HG03520 (cell line): ENCODE measurements at regions not wholly inside any gene's neighbourhood (a gene's known extent, or its start where the extent isn't known, plus 50 kb on each side); places are given as distances from the start of the nearest gene placed in this dataset.

Source experiments
- ATAC-seq: cut with Tn5 transposase; IDR thresholded peaks from one replicate; pipeline ENCODE4 v1.9.1; 2021; ENCODE audit warnings: mild to moderate bottlenecking, moderate library complexity; ENCODE audit not compliant: unreplicated experiment

DNA sequence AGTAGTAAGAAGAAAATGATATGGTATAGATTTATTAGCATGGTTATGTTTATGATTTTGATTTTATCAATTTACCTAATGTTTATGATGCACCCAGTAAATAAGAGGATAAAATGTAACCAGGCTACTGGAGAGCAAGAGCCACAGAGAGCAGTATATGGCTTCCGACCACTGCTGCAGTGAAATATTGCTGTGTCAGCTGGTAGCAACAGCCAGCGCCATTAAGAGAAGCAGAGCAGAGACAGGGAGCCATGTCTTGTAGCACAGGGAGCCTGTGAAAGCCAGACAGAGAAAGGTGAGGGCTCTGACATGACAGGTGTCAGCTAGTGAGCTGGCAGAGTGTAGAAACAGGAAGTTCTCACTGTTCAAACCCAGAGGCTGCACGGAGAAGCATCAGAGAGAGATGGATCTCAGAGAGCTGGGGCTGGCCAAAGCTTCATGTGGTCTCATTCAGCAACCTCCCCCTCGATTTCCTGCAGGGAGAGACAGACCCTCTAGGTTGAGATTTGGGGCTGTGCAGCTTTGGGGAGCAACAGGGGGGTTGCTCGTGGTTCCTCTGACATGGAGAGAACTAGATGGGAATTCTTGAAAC, 202.1 kb downstream of the MED10 start:
- ATAC-seq: no peak

DNA sequence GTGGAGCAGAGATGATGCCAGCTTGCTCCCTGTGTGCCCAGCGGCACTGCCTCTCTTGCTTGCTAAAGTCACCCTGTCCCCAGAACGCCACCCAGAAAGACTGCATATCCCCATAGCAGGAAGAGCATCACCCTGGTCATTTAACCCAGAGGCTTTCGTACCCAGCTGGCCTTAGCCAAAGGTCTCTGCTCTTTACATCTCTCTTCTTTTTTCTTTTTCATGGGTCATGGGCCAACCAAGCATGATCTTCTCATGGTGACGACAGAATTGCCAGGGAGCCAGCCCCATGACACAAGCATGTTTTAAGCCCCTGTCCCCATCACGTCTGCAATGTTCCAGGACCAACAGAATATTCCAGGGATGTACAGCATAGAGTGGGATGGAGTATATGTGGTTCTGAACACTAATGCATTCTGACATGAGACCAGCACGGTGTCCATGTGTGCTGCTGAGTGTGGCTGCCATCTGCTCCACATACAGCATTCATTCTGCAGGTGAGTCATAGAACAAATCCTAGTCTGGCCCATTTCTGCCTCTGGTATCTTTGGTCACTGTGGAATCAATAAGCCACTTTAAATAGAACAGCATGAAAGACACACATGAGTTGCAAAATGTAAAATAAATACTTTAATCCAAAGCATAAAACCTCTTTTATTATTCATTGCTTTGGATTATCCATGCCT, 203.0 kb downstream of the MED10 start:
- no peak for ATAC-seq

DNA sequence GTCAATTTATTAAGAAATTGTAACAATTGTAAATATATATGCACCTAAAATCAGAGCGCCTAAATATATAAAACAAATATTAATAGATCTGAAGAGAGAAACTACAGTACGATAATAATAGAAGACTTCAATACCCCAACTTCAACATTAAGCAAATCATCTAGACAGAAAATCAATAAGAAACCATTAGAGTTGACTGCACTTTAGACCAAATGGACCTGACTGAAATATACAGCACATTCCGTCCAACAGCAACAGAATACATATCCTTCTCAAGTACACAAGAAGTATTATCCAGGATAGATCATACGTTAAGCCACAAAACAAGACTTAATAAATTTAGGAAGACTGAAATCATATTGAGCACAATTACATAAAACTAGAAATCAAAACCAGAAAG, 208.7 kb downstream of the MED10 start:
- ATAC-seq: no peak

DNA sequence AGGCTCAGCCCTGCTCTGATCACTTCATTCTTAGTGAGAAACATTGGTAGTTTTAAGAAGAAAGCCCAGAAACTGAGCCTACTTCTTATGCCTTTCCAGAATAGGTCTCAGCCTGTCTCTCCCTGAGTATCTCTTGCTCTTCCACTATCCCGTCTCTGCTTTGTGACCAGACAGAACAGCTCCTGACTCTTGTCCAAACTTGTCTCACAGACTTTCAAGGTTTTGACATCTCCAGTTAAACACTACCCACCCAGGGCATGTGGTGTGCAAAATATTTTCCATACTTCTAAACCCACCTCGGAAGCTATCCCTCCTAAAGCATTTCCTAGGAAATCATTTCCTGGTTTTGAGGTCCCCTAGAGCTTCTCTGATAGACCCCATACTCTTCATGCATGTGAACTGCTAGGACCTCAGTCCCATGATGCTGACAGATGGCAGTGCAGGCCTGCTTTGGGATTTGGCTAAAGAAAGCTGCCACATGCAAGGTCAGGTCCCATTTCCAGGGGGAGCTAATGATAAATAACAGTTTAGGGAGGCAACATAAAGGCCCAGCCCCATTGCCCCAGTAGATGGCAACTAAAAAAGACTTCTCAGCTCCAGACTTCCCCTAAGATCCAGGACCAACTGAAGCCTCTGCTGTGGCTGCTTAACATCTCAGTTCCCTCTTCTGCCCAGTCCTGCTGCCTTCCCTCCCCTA, 211.5 kb downstream of the MED10 start:
- no peak for ATAC-seq

DNA sequence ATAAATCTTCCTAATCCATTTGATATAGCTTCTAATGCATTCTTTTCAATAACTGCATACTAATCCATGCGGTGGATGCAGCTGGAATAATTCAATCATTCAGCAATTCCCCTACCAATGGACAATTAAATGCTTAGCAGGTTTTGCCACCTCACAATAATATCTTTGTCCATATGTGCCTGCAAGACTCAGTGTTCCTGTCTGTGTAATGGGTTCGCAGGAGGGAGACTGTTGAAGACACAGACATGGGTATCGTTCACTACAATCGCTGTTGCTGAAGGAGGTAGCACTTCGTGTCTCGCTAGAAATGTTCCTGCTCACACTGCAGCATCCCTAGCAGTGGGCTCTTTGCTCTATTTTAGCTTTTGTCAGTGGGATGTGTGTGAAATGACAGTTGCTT, 214.4 kb downstream of the MED10 start:
- no peak for ATAC-seq

DNA sequence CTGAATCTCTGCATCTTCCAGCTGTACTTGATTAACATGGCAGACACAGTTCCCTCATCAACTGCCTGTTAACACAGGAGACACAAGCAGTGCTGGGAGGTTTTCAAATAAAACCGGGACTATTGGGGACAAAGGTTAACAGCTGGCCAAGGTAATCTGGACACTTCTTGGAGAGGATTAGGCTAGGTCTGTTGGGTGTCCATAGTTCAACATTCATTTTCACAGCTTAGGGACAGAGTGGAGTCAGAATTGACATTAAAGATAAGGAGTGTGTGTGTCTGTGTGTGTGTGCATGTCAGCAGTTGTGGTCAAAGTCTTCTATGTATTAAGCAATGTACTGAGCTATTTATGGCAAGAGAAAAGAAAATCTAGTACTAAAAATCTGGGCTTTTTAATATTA, 216.2 kb downstream of the MED10 start:
- no peak for ATAC-seq

DNA sequence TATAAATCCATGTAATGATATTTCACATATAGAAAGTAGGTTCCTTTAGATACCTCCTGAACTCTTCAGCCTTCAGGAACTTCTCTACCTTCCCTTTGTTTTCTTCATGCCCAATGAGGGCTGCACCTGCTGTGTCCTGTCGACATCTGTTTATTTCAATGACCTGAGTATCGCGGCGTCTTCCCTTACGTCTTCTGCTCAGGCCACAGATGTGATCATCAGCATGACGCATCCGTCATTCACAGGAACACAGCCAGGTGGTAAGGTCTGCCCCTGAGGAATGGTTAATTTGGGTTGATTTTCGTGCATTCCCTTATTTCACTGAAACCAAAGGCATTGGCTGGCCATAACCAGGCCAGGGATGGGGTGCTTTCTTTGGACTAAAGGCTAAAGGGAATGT, 217.1 kb downstream of the MED10 start:
- ATAC-seq: no peak

DNA sequence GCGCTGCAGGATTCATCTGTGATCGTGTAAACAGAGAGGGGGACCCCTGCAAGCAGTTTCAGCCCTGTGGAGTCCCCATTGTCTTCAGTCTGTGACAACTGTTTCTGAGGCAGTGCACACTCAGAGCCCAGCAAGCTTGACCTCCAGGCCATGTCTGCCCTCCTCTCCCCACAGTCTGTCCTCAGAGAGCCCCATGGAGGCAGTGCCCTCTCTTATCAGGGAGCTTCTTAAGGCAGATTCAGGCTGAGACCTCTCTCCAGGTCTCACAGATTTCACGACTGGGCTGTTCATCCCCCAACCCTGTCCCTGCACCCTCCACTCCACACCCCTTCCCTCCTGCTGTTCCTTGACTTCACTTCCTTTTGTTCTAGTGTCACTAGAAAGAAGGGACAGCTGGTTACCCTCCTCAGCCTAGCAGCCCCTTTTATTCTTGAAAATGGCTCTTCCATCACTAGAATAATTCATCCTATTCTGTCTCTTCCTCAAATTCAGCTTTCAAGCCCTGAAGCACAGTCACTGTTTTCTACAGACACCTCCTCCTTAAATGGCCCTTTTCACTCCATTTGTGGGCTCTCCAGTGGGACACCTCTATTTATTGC, 218.4 kb downstream of the MED10 start:
- ATAC-seq: no peak

DNA sequence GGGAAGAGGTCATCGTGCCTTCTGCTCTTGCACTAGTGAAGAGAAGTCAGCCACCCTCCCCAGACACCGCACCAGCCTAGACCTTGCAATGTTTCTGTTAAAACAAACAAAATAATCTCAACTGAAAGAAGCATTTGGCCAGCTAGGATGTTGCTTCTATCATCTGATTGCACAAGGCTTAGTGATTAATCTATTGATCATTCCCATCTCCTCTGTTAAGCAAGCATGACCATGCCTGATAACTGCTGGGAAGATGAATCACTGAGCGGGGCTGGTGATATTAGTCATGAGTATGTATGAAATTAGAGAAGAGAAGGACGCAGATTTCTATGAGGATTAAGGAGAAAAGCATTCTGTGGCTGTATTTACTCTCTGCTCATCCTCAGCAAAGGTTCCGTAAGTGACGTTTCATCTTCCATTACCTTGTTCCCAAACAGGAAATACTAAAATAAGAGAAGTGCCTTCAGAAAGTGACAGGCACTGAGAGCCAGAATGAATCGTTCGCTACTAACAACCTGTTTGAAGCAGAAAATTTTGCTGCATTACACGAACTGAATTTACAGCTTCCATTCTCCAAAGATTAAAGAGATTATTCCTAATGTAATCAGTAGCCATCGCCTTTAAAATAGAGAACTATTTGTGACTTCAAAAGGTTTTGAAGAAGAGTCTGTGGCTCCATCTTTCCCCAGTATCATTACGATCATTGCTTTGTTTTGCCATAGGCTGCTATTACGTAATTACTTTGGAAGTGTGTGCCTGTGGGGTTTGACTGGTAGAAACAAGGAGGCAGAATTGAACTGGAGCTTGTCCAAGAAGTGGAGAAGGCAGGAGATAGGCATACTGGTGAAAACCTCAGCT, 219.1 kb downstream of the MED10 start:
- no peak for ATAC-seq

DNA sequence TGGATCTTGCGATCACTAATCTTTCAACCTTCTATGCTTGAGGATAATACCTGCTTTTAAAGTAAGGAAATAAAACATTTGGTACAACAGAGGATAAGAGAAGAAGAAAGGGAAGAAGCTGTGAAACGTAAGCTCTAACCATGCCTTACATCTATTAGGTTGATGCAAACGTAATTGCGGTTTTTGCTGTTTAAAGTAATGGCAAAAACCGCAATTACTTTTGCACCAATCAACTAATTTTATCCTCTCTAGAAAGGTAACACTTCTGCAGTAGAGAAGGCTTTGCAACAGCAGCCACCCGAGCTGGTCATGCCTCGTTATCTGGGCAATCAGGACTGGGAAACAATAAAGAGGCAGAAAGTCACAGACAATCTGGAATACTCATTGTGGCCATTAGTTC, 224.1 kb downstream of the MED10 start:
- ATAC-seq: no peak

DNA sequence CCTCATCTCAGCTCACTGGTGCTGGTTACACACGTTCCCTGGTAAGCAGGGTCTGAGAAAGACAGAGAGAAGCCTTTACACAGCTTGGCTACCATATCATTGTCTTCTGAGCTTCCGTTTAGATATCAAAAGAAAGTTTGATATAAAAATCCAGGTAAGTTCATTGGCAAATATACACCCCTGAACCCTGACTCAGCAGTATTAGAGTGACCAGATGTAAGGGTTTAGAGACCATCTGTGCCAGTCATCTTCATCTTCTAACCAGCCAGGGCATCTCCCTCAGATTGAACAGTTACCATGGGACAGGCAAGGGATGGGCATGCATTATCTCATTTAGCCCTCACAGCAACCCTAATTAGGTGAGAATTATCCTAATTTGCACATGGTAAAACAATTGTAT, 232.1 kb downstream of the MED10 start:
- ATAC-seq: no peak

DNA sequence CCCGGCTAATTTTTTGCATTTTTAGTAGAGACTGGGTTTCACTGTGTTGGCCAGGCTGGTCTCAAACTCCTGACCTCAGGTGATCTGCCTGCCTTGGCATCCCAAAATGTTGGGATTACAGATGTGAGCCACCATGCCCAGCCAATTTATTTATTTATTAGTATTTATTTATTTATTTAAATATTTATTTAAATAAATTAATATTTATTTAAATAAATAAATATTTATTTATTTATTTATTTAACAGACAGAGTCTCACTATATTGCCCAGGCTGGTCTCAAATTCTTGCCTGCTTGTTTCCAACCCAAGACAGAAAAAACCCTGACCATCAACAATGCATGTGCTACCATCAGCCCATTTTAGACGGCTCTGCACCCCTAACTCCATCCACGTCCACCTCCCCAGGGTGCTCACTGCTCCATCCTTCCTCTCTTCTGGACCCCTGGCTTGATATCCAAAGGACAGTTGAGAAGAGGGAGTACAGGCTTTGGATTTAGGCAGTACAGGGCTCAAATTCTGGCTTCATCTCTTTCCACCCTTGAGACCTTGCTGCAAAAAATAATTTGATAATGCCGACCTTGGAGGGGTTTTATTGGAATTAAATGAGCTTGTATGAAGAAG, 232.6 kb downstream of the MED10 start:
- no peak for ATAC-seq

DNA sequence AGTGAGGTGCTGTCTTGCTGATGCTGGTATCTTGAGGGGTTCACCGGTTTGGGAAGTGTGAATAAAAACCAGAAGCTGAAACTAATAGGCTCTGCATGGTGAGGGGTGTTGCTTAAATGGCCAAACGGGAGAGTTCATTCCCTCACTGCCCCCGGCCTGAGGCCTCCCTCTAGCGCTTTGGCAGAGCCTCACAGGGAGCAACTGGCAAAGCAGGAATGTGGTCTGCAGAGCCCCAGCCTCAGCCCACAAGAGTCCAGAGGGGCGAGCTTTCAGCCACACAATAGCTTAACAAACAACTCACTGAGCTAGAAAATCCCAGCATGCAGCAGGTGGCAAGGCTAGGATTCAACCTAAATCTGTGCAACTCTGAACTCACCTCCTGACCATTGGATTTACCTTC, 234.8 kb downstream of the MED10 start:
- no peak for ATAC-seq

DNA sequence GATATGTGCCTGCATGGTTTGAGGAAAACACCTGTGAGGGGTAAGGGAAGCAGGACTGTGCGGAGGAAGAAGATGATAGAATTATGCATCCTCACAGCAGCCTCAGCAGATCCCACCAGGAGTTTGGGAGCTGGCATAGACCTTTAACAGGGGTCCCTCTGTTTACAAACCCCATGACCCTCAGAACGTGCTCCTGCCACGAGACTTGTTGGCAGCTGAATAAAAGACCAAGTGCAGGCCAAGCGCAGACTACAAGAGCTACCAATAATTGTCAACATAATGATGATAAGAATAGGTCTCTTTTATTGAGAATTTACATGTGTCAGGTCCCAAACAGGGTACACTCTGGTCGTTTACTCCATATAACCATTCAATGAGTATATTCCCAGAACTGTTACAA, 236.0 kb downstream of the MED10 start:
- no peak for ATAC-seq

DNA sequence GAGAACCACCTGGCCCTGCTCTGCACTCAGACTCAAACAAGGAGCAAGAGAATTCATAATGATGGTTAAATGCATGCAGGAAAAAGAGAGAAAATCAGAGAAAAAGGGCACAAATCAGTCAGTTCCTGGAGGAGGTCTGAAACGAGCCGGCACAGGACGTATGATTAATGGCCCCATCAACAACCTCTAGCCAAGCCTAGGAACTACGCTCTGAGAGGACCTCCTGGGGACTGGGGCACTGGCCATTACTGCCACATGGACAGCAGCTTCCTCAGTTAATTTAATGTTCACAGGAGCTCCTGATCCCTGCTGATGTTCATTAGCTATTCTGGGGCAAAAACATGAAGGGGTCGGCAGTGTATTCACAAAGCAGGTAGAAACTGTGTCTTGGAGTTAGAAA, 238.1 kb downstream of the MED10 start:
- ATAC-seq: no peak

DNA sequence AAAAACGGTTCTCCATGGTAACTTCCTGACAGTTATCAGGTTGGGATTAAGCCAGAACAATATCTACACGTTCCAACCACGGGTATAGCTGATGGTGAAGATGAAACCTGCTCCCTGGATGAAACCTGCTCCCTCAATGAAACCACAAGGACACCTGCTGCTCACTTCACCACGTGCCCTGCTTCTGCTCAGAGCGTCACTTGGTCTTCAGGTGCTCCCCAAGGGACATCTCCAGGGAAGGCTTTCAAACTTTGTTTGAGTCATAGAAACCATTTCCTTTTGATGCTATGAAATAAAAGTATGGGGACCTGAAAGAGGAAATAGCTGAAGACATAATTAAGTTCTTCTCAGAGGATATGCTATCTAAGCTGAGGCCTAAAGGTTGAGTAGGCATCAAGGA, 242.4 kb downstream of the MED10 start:
- no peak for ATAC-seq

DNA sequence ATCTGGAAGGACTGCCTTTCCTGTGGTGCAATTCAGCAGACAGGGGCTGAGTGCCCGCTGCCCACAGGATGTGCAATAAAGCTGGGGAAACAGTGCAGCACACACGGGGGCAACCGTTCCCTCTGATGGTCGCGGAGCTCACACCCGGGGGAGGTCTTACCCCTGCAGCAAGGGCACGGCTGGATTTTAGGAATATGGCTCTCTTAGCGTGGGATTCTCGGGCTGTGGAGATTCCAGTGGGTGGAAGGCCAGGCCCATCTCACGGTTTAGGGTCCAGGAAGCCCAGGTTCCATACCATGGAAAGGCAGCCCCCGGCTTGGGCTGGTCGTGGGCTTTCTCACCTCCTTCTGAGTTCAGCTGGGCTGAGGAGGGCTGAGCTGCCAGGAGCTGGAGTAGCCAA, 244.1 kb downstream of the MED10 start:
- ATAC-seq: no peak

DNA sequence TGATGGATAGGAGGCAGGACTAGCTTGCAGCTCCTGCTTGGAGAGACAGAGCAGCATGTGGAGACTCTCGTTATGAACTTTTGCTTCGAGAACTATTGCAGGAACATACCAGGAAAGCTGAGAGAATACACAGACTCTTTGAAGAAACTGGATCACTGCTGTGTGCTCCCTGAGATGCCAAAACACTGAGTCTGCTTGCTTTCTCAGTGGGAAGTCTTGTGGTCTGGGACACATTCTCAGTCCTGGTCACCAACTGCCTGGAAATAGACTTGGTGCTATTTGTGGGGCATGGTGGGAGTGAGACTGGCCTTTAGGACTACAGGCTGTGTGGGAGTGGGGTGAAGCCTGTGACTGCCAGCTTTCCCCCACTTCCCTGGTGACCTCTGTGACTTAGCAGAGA, 252.6 kb downstream of the MED10 start:
- ATAC-seq: no peak

DNA sequence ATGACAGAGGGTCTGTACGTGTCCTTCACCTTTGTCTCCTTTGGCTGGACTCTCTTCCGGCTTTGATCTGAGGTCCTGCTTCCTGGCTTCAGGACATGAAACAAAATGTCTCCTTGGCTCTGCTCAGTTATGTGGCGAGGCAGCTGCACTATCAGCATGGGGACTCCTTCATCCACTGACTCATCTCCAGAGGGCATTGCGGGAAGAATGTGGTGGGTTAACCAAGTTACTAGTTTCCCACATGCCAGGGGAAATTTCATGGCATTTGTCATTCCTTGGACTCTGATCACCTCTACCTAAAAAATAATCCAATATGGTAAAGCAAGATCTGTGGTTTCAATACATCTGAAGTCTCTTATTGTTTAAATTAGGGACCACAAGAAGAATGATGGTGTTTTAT, 259.7 kb downstream of the MED10 start:
- ATAC-seq: no peak

DNA sequence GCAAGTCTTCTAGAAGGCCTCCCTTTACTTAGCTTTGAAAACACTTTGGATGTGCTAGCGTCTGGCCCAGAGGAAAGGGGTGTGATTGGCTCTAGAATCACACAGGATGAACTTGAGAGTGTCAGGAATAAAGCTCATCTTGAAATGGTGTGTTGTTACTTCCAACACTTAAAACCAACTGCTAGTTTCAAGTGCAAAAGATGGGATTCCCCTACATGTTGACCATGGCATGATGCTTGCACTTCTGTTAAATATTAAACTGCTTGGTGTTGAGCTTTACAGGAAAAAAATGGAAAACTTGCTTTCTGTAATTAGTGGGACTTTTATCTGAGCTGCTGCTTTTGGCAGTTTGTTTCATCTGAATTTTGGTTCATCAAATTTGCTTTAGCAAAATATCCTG, 261.1 kb downstream of the MED10 start:
- no peak for ATAC-seq

DNA sequence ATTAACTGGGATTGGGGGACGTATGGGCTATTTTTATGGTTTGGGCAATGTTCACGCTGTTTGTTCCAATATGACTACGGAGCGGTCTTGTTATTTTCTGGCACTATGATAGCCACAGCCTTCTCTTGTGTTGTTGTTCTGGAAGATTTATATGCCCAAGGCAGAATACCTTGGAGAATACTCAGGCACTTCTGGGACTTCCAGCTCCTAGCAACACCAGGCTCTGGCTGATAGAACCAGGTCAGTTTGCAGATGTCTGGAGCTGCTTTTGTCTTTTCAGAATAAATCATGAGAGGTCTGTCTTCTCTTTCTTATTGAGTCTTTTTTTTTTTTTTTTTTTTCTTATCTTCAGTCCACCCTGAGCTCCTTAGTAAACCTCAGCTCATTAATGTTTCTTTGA, 262.5 kb downstream of the MED10 start:
- ATAC-seq: no peak
